Activated CD8-positive, alpha-beta memory T cell treated with anti-CD3 and anti-CD28 coated beads for 4 hours (primary cell): ENCODE measurements at regions not wholly inside any gene's neighbourhood (a gene's known extent, or its start where the extent isn't known, plus 50 kb on each side); places are given as distances from the start of the nearest gene placed in this dataset.

Experiments used
- DNase-seq, 2 donors: peaks; one replicate each; pipeline ENCODE4 v3.0.0-alpha.2; 2020; ENCODE audit warnings: low read depth in 2 of 2

DNA sequence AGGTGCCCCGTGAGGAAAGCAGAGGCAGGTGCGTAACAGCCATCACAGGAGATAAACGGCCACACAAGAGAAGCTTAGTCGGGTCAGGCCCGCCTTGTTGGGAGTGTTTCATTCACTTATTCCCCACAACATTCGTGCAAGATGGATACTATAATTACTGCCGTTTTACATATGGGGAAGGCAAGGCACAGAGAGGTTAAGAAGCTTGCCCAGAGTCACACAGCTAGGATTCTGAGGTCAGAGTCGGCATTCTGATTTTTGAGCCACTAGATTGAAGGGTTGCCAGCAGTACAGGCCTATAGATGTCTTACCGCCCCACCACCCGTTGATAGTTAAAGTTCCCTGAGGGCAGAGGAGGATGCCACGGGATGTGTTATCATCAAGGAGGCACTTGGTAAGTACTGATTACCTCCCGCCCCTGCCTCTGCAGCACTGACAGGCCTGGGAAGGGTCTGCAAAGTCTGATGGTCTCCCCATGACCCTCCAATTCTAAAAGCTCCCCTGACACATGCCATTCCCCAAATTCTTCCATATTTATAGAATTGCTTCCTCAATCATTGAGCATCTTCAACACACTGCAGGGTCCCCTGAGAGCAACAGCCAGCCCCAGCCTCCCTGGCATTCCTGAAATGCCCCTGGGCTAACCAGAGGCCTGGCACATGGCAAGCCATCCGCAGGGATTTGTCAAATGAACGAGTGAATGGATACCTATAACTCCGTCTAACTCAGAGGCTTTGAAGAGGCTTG, 74.7 kb upstream of the CLDN14 start:
- DNase-seq = no peak

DNA sequence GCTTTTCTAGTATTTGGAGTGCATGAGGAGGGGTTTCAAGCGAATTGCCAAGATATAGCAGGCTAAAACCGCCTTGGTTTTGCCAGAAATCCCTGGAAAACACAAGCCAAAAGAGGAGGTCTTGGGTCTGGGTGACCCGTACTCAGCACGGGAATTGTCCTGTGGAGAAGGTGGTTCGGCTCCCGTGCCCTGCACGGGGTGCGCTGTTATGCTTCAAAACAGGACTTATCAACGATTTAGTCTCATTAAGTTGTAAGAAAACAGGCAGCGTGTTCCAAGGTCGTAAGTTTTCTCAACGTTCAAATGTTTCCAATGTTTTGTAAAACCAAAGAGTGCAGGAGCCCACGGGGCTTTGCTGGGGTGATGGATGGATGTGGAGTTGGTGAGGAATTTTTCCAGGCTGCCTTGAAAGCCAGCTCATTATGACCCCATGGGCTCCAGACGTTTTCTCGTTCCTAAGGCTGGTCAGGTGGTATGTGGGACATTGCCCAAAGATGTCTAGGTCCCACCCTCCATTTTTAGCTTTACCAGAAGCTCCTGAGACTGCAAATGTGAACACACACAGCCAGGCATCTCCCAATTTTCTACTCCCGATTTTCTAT, 75.4 kb upstream of the CLDN14 start:
- DNase-seq = no peak

DNA sequence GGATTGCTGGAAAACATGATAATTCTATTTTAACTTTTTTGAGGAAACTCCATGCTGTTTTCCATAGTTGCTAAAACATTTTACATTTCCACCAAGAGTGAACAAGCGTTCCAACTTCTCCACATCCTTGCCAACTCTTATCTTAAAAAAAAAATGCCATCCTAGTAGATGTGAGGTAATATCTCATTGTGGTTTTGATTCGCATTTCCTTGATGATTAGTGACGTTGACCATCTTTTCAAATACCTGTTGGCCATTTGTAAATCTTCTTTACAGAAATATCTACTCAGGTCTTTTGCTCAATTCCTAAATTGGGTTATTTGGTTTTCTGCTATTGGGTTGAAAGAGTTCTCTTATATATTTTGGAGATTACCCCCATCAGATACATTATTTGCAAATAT, 77.4 kb upstream of the CLDN14 start:
- no peak for DNase-seq

DNA sequence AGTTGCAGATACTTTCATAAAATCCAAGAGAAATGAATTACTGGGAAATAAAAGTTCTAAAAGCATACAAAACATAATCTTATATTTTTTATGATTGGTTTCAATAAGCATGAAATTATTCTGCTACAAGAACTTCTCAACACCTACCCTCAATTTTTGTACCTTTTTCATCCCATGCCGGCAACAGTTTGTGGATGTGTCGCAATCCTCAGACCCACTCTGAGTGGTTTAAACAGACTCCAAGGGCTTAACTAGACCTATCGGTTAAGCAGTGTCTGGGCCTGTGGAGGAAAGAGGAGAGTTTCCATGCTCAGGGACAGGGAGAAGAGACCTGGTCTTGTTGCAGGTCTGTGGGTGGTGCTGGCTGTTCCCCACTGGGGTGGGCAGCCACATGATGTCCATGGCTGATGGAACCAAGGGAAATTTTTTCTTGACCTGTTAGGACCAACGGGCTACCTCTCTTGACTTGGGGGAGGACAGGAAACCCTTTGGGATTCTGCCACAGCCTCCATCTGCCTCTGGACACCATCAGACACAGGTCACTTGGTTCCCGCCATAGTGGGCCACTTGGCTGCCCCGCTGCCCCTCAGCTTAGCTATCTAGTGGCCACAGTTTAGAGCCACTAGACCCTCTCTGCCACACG, 81.1 kb upstream of the CLDN14 start:
- no peak for DNase-seq

DNA sequence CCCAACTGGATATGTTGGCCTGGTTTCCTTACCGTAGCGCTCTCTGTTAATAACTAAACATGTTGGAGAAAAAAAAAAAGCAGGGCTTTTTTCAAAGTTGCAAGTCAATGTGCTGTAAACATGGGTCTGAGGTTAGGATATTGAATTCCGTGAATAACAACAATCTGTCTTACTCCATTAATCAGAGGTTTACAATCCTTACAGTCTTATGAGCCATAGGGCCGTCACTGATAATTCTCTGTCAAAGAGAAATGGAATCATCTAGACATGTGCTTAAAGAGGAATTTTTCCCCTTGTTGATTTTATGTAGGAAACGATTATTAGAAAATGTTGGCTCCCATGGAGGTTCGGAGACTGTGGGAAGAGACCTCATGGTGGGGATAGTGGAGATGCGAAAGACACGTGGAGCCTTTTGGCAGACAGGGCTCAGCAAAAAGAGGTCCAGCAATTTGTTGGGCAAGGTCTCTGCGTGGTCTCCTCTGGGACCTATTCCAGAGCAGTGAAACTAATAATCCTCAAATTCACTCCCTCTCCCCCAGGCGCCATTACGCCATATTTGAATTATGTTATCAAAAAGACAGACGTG, 83.5 kb upstream of the CLDN14 start:
- no peak for DNase-seq

DNA sequence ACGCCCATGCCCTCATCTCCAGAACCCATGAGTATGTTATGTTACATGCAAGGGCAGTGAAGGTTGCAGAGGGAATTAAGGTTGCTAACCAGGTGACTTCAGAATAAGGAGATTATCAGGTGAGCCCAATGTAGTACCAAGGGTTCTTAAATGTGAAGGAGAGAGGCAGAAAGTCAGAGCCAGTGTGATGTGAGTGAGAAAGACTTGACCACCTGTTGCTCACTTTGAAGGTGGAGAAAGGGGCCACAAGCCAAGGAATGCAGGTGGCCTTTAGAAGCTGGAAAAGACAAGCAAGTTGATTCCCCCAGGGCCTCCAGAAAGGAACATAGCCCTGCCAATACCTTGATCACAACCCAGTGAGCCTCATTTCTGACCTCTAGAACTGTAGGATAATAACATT, 84.7 kb upstream of the CLDN14 start:
- no peak for DNase-seq

DNA sequence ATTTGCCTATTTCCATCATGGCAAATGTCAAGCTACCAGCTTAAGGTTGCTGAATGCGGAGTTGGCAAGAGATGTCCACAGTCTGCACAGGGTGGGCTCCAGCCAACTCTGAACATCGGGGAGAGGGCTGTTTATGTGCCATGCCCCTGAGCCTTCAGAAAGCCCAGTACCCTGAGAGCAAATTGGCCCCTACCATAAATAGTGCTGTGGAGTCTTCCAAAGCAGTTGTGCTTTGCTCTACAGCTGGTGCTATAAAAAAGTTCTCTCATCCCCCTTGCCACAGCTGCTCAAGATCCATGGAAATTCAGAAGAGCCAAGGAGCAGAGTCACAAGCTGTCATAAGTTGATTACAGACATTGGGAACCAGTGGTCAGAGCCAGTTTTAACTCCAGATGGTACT, 85.6 kb upstream of the CLDN14 start:
- DNase-seq = no peak

DNA sequence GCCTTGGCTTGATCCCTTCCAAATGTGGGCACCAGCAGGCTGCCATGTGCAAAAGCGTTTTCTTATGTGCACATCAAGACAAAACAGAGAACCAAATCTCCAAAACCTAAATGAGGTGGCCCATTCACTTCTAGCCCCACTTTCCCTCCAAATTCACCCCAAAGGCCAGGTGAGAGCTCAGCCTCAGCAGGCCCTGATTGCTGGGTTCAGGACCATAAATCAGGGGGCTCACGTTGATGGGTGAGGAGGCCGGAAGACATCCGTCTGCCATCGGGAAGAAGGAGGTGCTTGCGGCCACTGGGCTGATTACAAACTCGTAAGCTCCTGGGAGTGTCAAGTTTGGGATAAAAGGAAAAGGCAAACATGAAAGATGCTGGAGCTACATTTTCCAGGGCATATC, 86.7 kb upstream of the CLDN14 start:
- DNase-seq = no peak

DNA sequence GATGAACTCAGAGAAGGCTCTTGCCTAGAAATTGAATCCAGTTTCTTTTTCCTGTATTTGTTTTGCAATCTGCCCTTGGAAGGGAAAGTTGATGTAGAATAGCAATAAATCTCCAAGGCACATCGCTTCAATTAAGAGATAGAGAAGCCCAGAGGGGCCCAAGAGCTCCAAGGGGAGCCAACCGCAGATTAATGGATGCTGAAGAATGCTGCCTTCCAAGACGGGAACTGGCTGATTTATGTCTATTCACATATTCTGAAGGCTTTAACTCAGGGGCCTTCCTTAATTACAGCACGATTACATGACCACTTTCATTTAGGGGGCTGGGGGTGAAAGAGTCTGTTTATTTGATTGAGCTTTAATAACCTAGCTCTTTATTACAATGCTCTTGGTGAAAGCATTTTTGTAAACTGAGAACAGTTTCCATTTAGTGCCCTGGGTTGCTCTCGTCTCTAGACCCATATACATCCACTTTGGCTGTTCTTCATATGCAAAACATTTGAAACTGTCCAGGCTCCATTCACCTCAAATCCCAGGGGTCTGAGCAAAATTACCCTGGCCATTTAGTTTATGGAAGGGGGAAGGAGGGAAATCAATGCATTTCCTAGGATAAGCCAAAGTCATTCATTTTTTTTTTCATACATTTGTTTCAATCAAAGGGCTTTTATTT, 87.4 kb upstream of the CLDN14 start:
- DNase-seq = no peak

DNA sequence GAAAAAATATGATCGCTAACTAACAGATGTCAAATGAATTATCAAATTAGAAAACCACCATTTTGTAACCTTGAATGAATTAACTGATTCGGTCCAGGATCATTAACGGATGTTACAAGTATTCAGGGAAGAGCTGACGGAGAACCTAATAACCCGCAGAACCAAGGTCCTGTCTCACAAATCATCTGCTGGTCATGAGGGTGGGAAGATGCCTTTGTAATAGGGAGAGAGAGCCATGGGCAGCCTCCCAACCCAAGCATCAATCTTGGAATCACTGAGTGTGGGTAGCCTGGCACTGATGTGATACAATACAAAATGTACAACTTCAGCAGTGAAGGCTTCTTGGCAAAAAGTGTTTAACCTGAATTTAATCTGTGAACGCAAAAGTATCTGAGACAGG, 89.6 kb upstream of the CLDN14 start:
- DNase-seq = no peak

DNA sequence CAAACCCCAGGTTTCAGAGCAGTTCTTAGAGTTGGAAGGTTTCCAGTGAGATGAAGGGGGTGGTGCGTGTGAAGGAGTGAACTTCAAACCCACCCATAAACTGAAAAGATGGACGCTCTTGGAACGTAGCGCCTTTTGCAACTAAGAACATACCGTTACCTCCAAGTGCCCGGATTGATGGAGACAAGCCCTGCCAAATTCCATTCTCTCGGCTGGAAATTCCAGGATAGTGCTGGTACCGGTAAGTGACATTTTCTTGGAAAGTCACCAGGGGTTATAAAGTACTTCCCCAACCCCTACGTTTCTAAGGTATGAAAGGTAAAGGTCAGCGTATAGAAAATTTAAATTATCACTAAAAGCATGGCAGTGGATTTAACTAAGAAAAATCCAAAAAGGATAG, 91.6 kb upstream of the CLDN14 start:
- no peak for DNase-seq

DNA sequence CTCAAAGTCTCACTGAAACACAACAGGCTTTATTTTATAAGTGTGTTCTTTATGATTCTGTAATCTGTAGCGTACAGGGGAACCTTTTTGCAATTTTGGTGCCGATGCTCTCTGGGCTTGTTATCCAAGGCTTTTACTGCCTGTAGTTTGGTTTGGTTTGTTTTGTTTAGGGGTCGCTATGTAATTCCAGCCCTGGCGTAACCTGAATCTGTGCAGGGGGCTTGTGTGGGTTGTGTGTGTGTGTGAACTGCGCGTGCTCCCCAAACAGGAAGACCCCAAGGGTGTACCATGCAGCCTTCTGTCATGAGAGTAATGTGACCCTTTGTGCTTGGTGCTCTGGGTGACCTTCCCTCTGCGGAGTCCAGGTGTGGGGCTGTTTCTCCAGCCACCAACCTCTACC, 92.1 kb upstream of the CLDN14 start:
- DNase-seq = no peak

DNA sequence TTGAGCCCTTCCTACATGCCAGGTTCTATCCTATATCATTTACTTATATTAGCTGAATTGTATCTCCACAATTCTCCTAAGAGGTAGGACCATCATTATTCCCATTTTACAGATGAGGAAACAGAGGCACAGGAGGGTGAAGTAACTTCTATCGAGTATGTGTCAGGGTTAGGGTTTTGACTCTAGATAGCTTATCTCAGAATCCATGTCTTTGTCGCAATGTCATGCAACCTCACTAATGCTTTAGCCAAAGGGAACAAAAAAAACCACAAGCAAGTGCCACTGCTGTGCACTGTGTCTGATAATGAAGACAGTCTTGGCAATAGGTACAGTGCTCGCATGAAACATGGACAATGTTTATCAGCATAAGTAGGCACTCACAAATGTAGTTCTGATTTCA, 95.4 kb upstream of the CLDN14 start:
- no peak for DNase-seq

DNA sequence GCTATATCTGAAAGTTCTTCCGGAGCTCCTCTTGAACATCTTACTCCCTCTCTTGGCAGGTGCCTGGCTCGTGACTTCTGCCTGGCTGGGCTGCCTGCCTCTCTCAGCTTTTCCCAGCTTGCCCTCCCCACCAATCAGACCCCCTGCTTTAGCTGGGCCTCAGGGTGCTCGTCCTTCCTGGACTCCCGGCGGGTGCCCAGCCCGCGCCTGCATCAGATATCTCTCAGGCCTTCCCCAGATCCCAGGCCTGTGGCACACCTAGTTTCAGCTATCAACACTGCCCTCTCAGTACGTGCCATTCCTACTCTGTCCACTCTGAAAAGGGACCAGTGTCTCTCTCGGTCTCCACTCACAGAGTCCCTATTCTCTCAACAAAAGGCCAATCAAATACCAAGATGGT, 96.5 kb upstream of the CLDN14 start:
- no peak for DNase-seq

DNA sequence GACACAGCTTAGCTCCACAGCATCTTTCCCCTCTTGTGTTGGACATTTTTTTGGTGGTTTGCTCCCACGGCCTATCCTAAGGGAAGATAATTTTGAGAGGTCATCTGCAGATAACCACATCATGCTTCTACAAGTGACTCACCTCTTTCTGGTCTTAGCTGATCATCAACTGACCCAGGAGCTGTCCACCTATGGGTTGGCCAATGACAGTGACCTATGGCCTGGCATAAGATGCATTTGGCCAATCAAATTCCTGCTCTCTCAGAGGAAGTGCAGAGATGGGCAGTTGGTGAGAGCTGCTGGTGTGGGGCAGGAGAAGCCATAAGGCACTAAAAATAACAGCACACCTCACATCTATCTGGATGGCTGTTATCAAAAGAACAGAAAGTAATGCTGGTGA, 100.0 kb upstream of the CLDN14 start:
- no peak for DNase-seq

DNA sequence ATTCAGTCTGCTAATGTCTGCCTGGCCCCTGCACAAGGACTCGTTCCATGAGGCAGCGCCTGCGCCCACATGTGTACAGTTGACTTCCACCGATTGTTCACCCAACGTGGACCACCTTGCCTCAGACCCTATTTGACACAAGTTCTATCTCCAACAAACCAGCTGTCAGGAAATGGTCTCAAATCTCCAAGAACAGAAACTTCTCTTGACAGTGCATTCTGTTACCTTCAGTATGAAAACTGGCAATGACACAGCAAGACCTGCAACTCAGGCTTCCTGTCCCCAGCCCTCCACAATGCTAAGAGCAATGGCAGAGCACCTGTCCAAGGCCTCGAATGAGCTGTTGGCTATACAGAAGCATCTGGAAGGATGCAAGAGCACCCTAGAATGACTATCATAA, 102.3 kb upstream of the CLDN14 start:
- DNase-seq = no peak

DNA sequence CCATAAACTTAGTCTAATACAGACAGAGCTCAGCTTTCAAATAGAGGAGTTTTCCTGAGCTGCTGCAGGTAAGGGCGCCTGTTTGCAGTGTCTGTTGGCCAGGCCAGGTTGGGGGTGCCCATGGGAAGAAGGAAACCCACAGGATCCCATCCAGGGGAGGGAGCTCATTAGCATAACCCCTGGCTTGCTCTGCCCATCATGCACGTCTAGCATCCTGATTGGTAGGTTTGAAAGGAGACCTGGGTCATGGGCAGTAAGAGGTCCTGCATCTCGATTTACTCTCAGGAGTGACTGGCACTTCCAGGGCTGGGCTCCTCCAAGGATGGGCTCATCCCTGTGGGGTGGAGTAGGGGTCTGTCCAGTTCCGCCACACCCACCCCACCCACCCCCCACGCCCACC, 103.7 kb upstream of the CLDN14 start:
- no peak for DNase-seq

DNA sequence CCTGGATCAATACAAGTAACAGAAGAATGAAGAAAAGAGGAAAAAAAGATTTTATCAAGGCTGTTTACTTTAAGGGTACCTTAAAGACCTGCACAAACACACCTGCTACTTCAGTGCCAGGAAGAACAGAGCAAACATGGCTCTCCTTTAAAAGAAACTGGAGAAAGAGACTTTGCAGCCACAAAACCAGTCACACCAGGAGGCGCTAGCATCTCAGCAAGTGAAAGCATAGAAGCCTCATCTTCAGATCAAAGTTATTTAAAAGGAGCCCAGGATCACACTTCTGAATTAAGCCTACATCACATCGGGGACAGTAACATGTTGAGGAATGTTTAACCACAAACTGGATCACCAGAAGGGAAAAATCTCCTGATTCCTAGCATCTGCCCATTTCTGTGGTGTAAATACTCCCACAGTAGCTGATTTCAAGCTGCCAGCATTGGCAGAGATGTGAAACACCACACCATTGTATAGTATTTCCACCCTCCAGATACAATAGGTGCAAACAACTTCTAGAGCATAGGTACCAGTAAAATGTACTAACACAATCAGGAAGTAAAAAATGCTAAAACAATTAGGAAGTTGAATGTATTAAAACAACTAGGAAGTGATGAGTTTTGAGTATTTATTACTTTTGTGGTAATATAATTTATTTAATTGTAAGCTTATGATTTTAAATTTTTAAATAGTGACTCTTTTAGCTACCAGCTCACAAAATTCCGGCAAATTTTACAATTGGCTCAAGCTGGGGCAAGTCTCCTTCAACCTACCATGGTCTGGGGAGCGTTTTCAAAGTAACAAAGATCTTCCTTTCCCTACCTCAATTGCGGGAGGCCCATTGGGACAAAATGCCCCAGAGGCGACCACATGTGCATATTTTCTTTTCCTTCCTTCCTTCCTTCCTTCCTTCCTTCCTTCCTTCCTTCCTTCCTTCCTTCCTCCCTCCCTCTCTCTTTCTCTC, 105.3 kb upstream of the CLDN14 start:
- DNase-seq = no peak

DNA sequence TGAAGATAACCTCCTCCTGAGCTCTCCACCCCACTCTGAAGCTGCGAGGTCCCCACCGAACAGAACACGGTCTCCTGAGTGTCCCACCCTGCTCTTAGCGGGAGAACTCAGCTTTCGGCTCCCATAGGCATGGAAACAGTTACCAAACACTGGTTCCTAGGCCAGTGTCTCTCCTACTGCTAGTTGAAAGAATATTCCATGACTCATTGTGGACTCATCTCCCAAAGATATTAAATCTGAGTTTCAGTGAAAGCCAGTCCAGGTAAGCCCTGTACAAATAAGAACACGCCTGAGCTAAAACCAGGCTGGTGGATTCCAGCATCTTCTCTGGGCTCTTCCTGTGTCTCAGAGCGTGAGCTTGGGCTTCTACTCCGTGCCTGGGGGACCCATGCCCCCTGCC, 107.5 kb upstream of the CLDN14 start:
- no peak for DNase-seq

DNA sequence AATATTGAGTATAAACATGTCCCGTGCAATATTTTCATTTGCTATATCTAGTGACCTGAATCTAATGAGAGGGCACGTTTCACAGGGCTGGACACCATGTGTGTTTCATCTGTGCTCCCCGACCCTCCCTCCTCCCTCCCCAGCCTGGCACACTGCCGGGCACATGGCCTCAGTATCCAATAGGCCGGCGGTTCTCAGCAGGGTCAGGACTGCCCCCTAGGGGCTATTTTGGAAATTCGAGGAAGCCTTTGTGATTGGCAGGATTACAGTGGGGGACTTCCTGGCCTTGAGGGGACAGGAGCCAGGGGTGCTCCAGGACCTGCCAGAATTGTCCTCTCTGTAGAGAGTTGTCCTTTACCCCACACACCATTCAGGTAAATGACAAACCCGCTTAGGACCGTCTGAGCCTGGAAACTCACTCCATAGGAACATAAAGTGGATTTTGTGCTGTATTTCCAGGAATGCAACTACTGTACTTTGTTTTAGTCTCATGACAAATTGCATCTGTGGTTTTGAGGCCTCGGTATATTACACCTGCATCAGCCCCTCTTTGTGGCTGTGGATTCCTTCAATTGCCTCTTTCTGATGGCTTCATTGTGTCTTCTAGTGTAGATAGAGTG, 109.5 kb upstream of the SIM2 start:
- no peak for DNase-seq
